GM23248 (cell line): ENCODE measurements at regions not wholly inside any gene's neighbourhood (a gene's known extent, or its start where the extent isn't known, plus 50 kb on each side); places are given as distances from the start of the nearest gene placed in this dataset.

Source experiments
- DNase-seq: peaks from one replicate; pipeline ENCODE4 v3.0.0-alpha.2; 2015
- H2AFZ ChIP-seq: fragments of 200-600 bp; sonication (generic); 2 replicates; pipeline ENCODE4 v1.6.1; 2016; ENCODE audit warnings: antibody characterized with exemption
- H3F3A ChIP-seq: fragments of 200-600 bp; sonication (generic); 2 replicates; pipeline ENCODE4 v1.6.1; 2016; ENCODE audit warnings: mild to moderate bottlenecking, antibody characterized with exemption, mixed run types; ENCODE audit not compliant: insufficient read depth
- H3K27ac ChIP-seq: fragments of 200-600 bp; sonication (generic); 2 replicates; pipeline ENCODE4 v1.5.1; 2016; ENCODE audit warnings: mild to moderate bottlenecking
- H3K27me3 ChIP-seq: fragments of 200-600 bp; sonication (generic); replicated peaks from 2 replicates; pipeline ENCODE4 v1.6.1; 2016; ENCODE audit warnings: mild to moderate bottlenecking; ENCODE audit not compliant: insufficient read depth
- H3K36me3 ChIP-seq: fragments of 200-600 bp; sonication (generic); 2 replicates; pipeline ENCODE4 v1.6.1; 2016; ENCODE audit warnings: low read depth, mild to moderate bottlenecking
- H3K4me1 ChIP-seq: fragments of 200-600 bp; sonication (generic); 2 replicates; pipeline ENCODE4 v1.6.1; 2016; ENCODE audit warnings: mild to moderate bottlenecking; ENCODE audit not compliant: insufficient read depth
- H3K4me2 ChIP-seq: fragments of 200-600 bp; sonication (generic); one replicate; pipeline ENCODE4 v1.6.1; 2016; ENCODE audit warnings: mild to moderate bottlenecking; ENCODE audit not compliant: unreplicated experiment
- H3K4me3 ChIP-seq: fragments of 200-600 bp; sonication (generic); 2 replicates; pipeline ENCODE4 v1.5.1; 2016; ENCODE audit warnings: mild to moderate bottlenecking
- H3K79me2 ChIP-seq: fragments of 200-600 bp; sonication (generic); 2 replicates; pipeline ENCODE4 v1.6.1; 2016; ENCODE audit warnings: mild to moderate bottlenecking; ENCODE audit not compliant: insufficient read depth
- H3K9ac ChIP-seq: fragments of 200-600 bp; sonication (generic); 2 replicates; pipeline ENCODE4 v1.6.1; 2016; ENCODE audit warnings: mild to moderate bottlenecking
- H3K9me2 ChIP-seq: fragments of 200-600 bp; sonication (generic); 2 replicates; pipeline ENCODE4 v1.6.1; 2016; ENCODE audit warnings: mixed run types, mild to moderate bottlenecking, moderate library complexity; ENCODE audit not compliant: insufficient read depth
- H3K9me3 ChIP-seq: fragments of 200-600 bp; sonication (generic); one replicate; pipeline ENCODE4 v1.6.1; 2017; ENCODE audit warnings: low read depth
- H4K20me1 ChIP-seq: fragments of 200-600 bp; sonication (generic); 2 replicates; pipeline ENCODE4 v1.6.0; 2016; ENCODE audit not compliant: insufficient read depth
- EZH2 ChIP-seq: fragments of 200-600 bp; sonication (generic); IDR thresholded peaks from 2 replicates; pipeline ENCODE4 v1.6.1; 2018; ENCODE audit warnings: antibody characterized with exemption, mild to moderate bottlenecking; ENCODE audit not compliant: insufficient read depth, poor library complexity, severe bottlenecking
- EZH2phosphoT487 ChIP-seq: fragments of 200-600 bp; sonication (generic); IDR thresholded peaks from 2 replicates; pipeline ENCODE4 v1.6.1; 2018; ENCODE audit warnings: antibody characterized with exemption, moderate library complexity, mild to moderate bottlenecking, low read depth; ENCODE audit not compliant: insufficient read depth
- WGBS, 2 experiments: methylation state at CpG; one replicate each; pipeline ENCODE4 v1.1.6; 2015 to 2017; ENCODE audit warnings: low lambda C conversion rate in 2 of 2, low coverage in 1 of 2; ENCODE audit errors: missing lambda C conversion rate in 2 of 2; 5-methylcytosine and 5-hydroxymethylcytosine counted together
- in situ Hi-C: fragments of 300-500 bp; cut with MboI; formaldehyde crosslinking; loops from 2 replicates; pipeline ENCODE4 v1.15.0; 2020

- Histone ChIP-seq H3K79me2 (peaks cover 16% of the 10 kb centered on the region; the same call in 1 of the 2 replicates), H3K4me1 (peaks cover 54% of the 10 kb centered on the region), H3K36me3 (no peaks in the 10 kb centered on the region), H4K20me1 (no peaks in the 10 kb centered on the region), H3K9me3 (no peaks in the 10 kb centered on the region), H3K9me2 (no peaks in the 10 kb centered on the region), H3K4me3 (no peak overlapping the region), H3K4me2 (no peak overlapping the region), H3F3A (peaks cover 54% of the 10 kb centered on the region), H3K27ac (no peak overlapping the region), H2AFZ (no peak overlapping the region), H3K27me3 (no peaks in the 10 kb centered on the region), H3K9ac (no peak overlapping the region)
- TF ChIP-seq EZH2phosphoT487 (no peak), EZH2 (no peak)
- WGBS, 2 experiments = 93 to 97% methylated on average over 4 of the region's 4 CpGs
- DNase-seq = no peak
- in situ Hi-C loops = no loop called here
Observed at GRCh38 chr9:687994-688393, 153.5 kb upstream of the DMRT1 start.

GRCh38 chr9:690517-691111, 150.9 kb upstream of the DMRT1 start:
- Histone ChIP-seq H2AFZ (no peak overlapping the region), H3K4me3 (no peak overlapping the region), H3K9me2 (no peaks in the 10 kb centered on the region), H3F3A (peaks cover 53% of the 10 kb centered on the region), H3K27ac (no peak overlapping the region), H3K79me2 (peaks cover 17% of the 10 kb centered on the region; the same call in 1 of the 2 replicates), H3K9me3 (no peaks in the 10 kb centered on the region), H3K27me3 (no peaks in the 10 kb centered on the region), H3K36me3 (no peaks in the 10 kb centered on the region), H3K4me1 (peaks cover 55% of the 10 kb centered on the region), H3K9ac (no peak overlapping the region), H3K4me2 (no peak overlapping the region), H4K20me1 (no peaks in the 10 kb centered on the region)
- no peak for DNase-seq
- TF ChIP-seq EZH2phosphoT487 (no peak), EZH2 (no peak)
- WGBS, 2 experiments = 67 to 70% methylated on average over 3 of the region's 3 CpGs
- in situ Hi-C loops = no loop called here

GRCh38 chr9:691825-692400, 149.6 kb upstream of the DMRT1 start:
- H4K20me1 ChIP-seq = no peaks in the 10 kb centered on the region
- peaks cover 49% of the 10 kb centered on the region for H3F3A ChIP-seq
- no peak for DNase-seq
- H3K9ac ChIP-seq = no peak overlapping the region; the same call in 1 of the 2 replicates
- H3K9me2 ChIP-seq = no peaks in the 10 kb centered on the region
- in situ Hi-C loops = no loop called here
- H3K4me3 ChIP-seq = no peak overlapping the region
- no peak overlapping the region for H2AFZ ChIP-seq
- H3K79me2 ChIP-seq = peaks cover 21% of the 10 kb centered on the region; the same call in 1 of the 2 replicates
- H3K36me3 ChIP-seq = no peaks in the 10 kb centered on the region
- no peaks in the 10 kb centered on the region for H3K27me3 ChIP-seq
- no peak overlapping the region for H3K4me2 ChIP-seq
- peaks cover 55% of the 10 kb centered on the region for H3K4me1 ChIP-seq
- WGBS, 2 experiments = 44 to 45% methylated on average over 3 of the region's 3 CpGs
- TF ChIP-seq EZH2phosphoT487 (no peak), EZH2 (no peak)
- no peaks in the 10 kb centered on the region for H3K9me3 ChIP-seq
- peak overlapping the region; percentile 97 for H3K27ac ChIP-seq

GRCh38 chr9:692636-693129, 148.8 kb upstream of the DMRT1 start:
- Histone ChIP-seq H3K9ac (peak overlapping the region; percentile 85), H4K20me1 (no peaks in the 10 kb centered on the region), H3K79me2 (peaks cover 28% of the 10 kb centered on the region; the same call in 1 of the 2 replicates), H3K9me2 (no peaks in the 10 kb centered on the region), H3K27me3 (no peaks in the 10 kb centered on the region), H3K9me3 (no peaks in the 10 kb centered on the region), H3K27ac (peak overlapping the region; percentile 97), H3K4me3 (peak overlapping the region; percentile 66), H2AFZ (peak overlapping the region; percentile 56), H3F3A (peaks cover 52% of the 10 kb centered on the region), H3K36me3 (no peaks in the 10 kb centered on the region), H3K4me2 (peak overlapping the region; percentile 81), H3K4me1 (peaks cover 57% of the 10 kb centered on the region)
- 42 to 47% methylated on average over 4 of the region's 4 CpGs for WGBS, 2 experiments
- TF ChIP-seq EZH2phosphoT487 (no peak), EZH2 (no peak)
- in situ Hi-C loops = no loop called here
- DNase-seq = no peak
